HCT116 (cell line): ENCODE measurements at regions not wholly inside any gene's neighbourhood (a gene's known extent, or its start where the extent isn't known, plus 50 kb on each side); places are given as distances from the start of the nearest gene placed in this dataset.

Source experiments
- ATAC-seq: fragments of 200-7000 bp; cut with Tn5 transposase; 2 replicates; pipeline ENCODE4 v1.9.1; 2020; ENCODE audit warnings: mild to moderate bottlenecking, moderate library complexity
- BruUV-seq: library from RNA; stranded (reverse); fragments of 400-500 nt; replicated peaks from 2 replicates; lab custom pipeline; 2021; lab: Mats Ljungman, UMichigan
- CTCF ChIA-PET: fragments of 300-600 bp; sonication (Branson Sonifier 250); formaldehyde crosslinking; loops from one replicate; lab custom pipeline; 2021; ENCODE audit warnings: antibody characterized with exemption; lab: Charles Lee
- POLR2A ChIA-PET: fragments of 300-600, 350-600 bp; sonication (Branson Sonifier 250); formaldehyde crosslinking; loops from one replicate; lab custom pipeline; 2021; ENCODE audit warnings: antibody characterized with exemption; lab: Charles Lee
- RAD21 ChIA-PET, 2 experiments: fragments of 300-600 bp; sonication (Branson Sonifier 250); formaldehyde crosslinking; loops; one replicate each; lab custom pipeline; 2023; ENCODE audit warnings: low total read pairs in 2 of 2; ENCODE audit not compliant: uncharacterized antibody in 2 of 2, unreplicated experiment in 2 of 2, low non-redundant PET in 1 of 2; lab: Charles Lee
- DNase-seq: peaks from one replicate; pipeline ENCODE4 v3.0.0-alpha.2; 2010; ENCODE audit warnings: low read depth, low spot score
- H2AFZ ChIP-seq: fragments of 200-600 bp; shearing (Covaris generic), sonication (generic); 2 replicates; pipeline ENCODE4 v1.6.1; 2017; ENCODE audit warnings: low read depth, mixed run types, mixed read lengths, antibody characterized with exemption, low read length; ENCODE audit not compliant: poor library complexity, severe bottlenecking
- H3K27ac ChIP-seq: 2 replicates; pipeline ENCODE4 v1.5.1; 2012; ENCODE audit warnings: low read depth, low read length
- H3K27me3 ChIP-seq: fragments of 200-600 bp; sonication (generic); 2 replicates; pipeline ENCODE4 v1.6.1; 2016; ENCODE audit warnings: mixed run types, low read length, mixed read lengths; ENCODE audit not compliant: insufficient read depth
- H3K36me3 ChIP-seq, 2 experiments: fragments of 200-500 bp in 1 of 2; fragments of 200-600 bp in 1 of 2; sonication (Bioruptor generic) in 1 of 2; sonication (generic) in 1 of 2; 2 replicates each; pipeline versions ENCODE4 v1.5.1 to v1.6.1; 2014 to 2016; ENCODE audit warnings: low read length in 2 of 2, inconsistent platforms in 1 of 2, mixed read lengths in 1 of 2, mixed run types in 1 of 2; ENCODE audit not compliant: insufficient read depth in 2 of 2, control insufficient read depth in 1 of 2
- H3K4me1 ChIP-seq, 2 experiments: fragments of 200-600 bp in 1 of 2; sonication (generic) in 1 of 2; 2 replicates each; pipeline versions ENCODE4 v1.5.1 to v1.6.1; 2012 to 2017; ENCODE audit warnings: low read length in 2 of 2, inconsistent platforms in 1 of 2, mild to moderate bottlenecking in 1 of 2, mixed read lengths in 1 of 2, mixed run types in 1 of 2, moderate library complexity in 1 of 2; ENCODE audit not compliant: insufficient read depth in 2 of 2, control insufficient read depth in 1 of 2
- H3K4me2 ChIP-seq: fragments of 200-600 bp; sonication (generic); 2 replicates; pipeline ENCODE4 v1.6.1; 2017; ENCODE audit warnings: mixed run types, low read length, mixed read lengths
- H3K4me3 ChIP-seq, 2 experiments: fragments of 200-600 bp in 1 of 2; sonication (generic) in 1 of 2; replicated peaks in 1 of 2; 2 replicates each; pipeline ENCODE4 v1.5.1; 2011 to 2016; ENCODE audit warnings: low read length in 2 of 2, control low read depth in 1 of 2, low read depth in 1 of 2, mild to moderate bottlenecking in 1 of 2, mixed read lengths in 1 of 2, mixed run types in 1 of 2
- H3K79me2 ChIP-seq: fragments of 200-600 bp; sonication (generic); 2 replicates; pipeline ENCODE4 v1.6.1; 2017; ENCODE audit warnings: mild to moderate bottlenecking, mixed run types, low read length, moderate library complexity, mixed read lengths; ENCODE audit not compliant: insufficient read depth
- H3K9ac ChIP-seq: fragments of 200-600 bp; sonication (generic); 2 replicates; pipeline ENCODE4 v1.6.1; 2016; ENCODE audit warnings: low read length, mixed read lengths
- H3K9me2 ChIP-seq: fragments of 200-600 bp; sonication (generic), shearing (Covaris generic); 2 replicates; pipeline ENCODE4 v1.6.1; 2017; ENCODE audit warnings: mixed run types, mild to moderate bottlenecking, moderate library complexity; ENCODE audit not compliant: insufficient read depth
- H3K9me3 ChIP-seq, 2 experiments: fragments of 200-500 bp in 1 of 2; fragments of 200-600 bp in 1 of 2; sonication (Bioruptor generic) in 1 of 2; sonication (generic) in 1 of 2; 2 replicates each; pipeline ENCODE4 v1.6.1; 2014 to 2017; ENCODE audit warnings: low read length in 2 of 2, mixed read lengths in 2 of 2, inconsistent platforms in 1 of 2, low read depth in 1 of 2, mild to moderate bottlenecking in 1 of 2, mixed run types in 1 of 2, moderate library complexity in 1 of 2; ENCODE audit not compliant: control insufficient read depth in 1 of 2, insufficient read depth in 1 of 2
- H4K20me1 ChIP-seq: fragments of 200-600 bp; sonication (generic), shearing (Covaris generic); 2 replicates; pipeline ENCODE4 v1.6.1; 2017; ENCODE audit warnings: mixed run types, mild to moderate bottlenecking, moderate library complexity; ENCODE audit not compliant: insufficient read depth
- ATF3 ChIP-seq: IDR thresholded peaks from 2 replicates; pipeline ENCODE4 v1.6.1; 2012
- CBX3 ChIP-seq: IDR thresholded peaks from 2 replicates; pipeline ENCODE4 v1.6.1; 2012; ENCODE audit warnings: low read depth
- ELF1 ChIP-seq: IDR thresholded peaks from 2 replicates; pipeline ENCODE4 v1.6.1; 2012; ENCODE audit warnings: low read depth, borderline replicate concordance
- EZH2phosphoT487 ChIP-seq: fragments of 200-600 bp; IDR thresholded peaks from 2 replicates; pipeline ENCODE4 v1.6.1; 2018; ENCODE audit warnings: antibody characterized with exemption, borderline replicate concordance
- JUND ChIP-seq: IDR thresholded peaks from 2 replicates; pipeline ENCODE4 v1.6.1; 2012
- MAX ChIP-seq: IDR thresholded peaks from 2 replicates; pipeline ENCODE4 v1.6.1; 2012
- POLR2A ChIP-seq: IDR thresholded peaks from 2 replicates; pipeline ENCODE4 v1.7.0; 2011; ENCODE audit warnings: borderline replicate concordance; ENCODE audit not compliant: insufficient read depth, insufficient read length; ENCODE audit errors: extremely low read depth
- POLR2AphosphoS5 ChIP-seq: IDR thresholded peaks from 2 replicates; pipeline ENCODE4 v1.6.1; 2011; ENCODE audit warnings: mild to moderate bottlenecking, low read depth, low read length, moderate library complexity
- RAD21 ChIP-seq: IDR thresholded peaks from 2 replicates; pipeline ENCODE4 v1.6.1; 2012; ENCODE audit warnings: low read depth, mild to moderate bottlenecking
- ZNF274 ChIP-seq: fragments of 200-500 bp; sonication (Bioruptor generic); IDR thresholded peaks from 2 replicates; pipeline ENCODE4 v1.6.1; 2014; ENCODE audit warnings: mild to moderate bottlenecking, low read depth, low read length, inconsistent platforms
- intact Hi-C: fragments of 100-400 bp; cut with micrococcal nuclease; formaldehyde crosslinking; loops from 2 replicates; pipeline ENCODE4 v1.10.0; 2022
- TF ChIP-seq, protein P1 (sequence below): IDR thresholded peaks from 2 replicates; pipeline ENCODE4 v1.6.1; 2012; ENCODE audit warnings: low read depth

DNA sequence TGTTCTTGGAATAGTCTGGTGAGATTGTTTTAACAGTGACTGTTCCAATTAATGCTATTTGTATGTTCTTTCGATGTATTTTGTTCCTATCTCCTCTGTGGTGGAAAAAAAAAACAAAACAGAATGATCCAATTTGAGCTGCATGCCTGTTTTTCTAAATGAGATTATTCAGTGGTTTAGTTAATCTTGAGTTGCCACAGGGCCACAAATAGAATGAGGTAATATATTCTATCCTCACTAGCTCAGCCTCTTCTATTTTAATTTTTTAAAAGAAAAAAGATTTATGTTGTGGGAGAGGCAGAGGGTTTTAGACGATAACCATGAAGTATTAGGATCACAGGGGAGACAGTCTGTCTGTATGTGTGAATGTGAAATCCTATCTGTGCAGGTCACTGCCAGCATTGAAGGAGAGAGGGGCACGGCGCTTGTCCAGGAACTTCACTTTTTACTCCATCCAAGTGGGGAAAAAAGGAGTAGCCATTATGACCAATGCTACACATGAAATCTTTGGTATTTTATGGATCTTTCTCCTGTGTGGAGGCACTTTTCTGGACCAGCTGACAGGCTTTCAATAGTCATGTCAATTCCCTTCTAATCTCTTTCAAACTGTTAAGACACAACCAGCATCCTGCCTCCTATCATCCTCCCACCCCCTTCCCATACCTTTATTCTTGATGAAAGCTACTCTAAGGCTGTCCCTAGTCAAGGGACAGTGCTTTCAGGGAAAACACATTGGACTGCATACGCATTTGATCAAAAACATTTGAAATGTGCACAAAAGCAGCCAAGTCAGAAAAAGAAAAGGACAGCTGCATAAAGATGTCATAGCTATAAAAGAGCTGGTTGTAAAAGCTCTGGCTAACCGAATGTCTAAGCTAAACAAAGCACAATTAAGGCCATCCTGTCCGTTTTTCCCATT is 1063.8 kb upstream of the INTU start:
- RAD21 ChIA-PET, result no interaction called here
- CTCF ChIA-PET, result no interaction called here
- H3K27me3 ChIP-seq, result no peaks in the 10 kb centered on the region
- no peak for DNase-seq
- H3K79me2 ChIP-seq, result no peaks in the 10 kb centered on the region
- no peak overlapping the region for H2AFZ ChIP-seq
- ATAC-seq, result no peak
- H4K20me1 ChIP-seq, result no peaks in the 10 kb centered on the region
- H3K4me1 ChIP-seq, result no peaks in the 10 kb centered on the region
- H3K36me3 ChIP-seq, result no peaks in the 10 kb centered on the region
- H3K9ac ChIP-seq, result no peak overlapping the region
- intact Hi-C loops, result no loop called here
- no peak overlapping the region for H3K4me2 ChIP-seq
- TF ChIP-seq EZH2phosphoT487 (no peak), ATF3 (no peak), ELF1 (no peak), MAX (no peak), RAD21 (no peak), CBX3 (no peak), JUND (no peak), POLR2A (no peak), ZNF274 (no peak), POLR2AphosphoS5 (no peak)
- TF ChIP-seq, protein P1, sequence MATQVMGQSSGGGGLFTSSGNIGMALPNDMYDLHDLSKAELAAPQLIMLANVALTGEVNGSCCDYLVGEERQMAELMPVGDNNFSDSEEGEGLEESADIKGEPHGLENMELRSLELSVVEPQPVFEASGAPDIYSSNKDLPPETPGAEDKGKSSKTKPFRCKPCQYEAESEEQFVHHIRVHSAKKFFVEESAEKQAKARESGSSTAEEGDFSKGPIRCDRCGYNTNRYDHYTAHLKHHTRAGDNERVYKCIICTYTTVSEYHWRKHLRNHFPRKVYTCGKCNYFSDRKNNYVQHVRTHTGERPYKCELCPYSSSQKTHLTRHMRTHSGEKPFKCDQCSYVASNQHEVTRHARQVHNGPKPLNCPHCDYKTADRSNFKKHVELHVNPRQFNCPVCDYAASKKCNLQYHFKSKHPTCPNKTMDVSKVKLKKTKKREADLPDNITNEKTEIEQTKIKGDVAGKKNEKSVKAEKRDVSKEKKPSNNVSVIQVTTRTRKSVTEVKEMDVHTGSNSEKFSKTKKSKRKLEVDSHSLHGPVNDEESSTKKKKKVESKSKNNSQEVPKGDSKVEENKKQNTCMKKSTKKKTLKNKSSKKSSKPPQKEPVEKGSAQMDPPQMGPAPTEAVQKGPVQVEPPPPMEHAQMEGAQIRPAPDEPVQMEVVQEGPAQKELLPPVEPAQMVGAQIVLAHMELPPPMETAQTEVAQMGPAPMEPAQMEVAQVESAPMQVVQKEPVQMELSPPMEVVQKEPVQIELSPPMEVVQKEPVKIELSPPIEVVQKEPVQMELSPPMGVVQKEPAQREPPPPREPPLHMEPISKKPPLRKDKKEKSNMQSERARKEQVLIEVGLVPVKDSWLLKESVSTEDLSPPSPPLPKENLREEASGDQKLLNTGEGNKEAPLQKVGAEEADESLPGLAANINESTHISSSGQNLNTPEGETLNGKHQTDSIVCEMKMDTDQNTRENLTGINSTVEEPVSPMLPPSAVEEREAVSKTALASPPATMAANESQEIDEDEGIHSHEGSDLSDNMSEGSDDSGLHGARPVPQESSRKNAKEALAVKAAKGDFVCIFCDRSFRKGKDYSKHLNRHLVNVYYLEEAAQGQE, result no peak
- POLR2A ChIA-PET, result no interaction called here
- no peak overlapping the region for H3K4me3 ChIP-seq
- H3K9me3 ChIP-seq, result no peaks in the 10 kb centered on the region
- H3K9me2 ChIP-seq, result no peaks in the 10 kb centered on the region
- H3K27ac ChIP-seq, result no peak overlapping the region
- BruUV-seq, result no TSS peak
